ENCODE measurements at regions not wholly inside any gene's neighbourhood (a gene's known extent, or its start where the extent isn't known, plus 50 kb on each side); places are given as distances from the start of the nearest gene placed in this dataset.

- no TSS peak for BruUV-seq (replicated peaks)
- no peak overlapping the region for H2AFZ ChIP-seq (ENCODE audit: low read depth, low read length)
- intact Hi-C loops (cut with micrococcal nuclease) = no loop called here
- no peaks in the 10 kb centered on the region for H3K9me3 ChIP-seq (replicated peaks; ENCODE audit: control insufficient read depth, insufficient read depth, low read length)
- POLR2A ChIA-PET = no interaction called here
- H3K9ac ChIP-seq (replicated peaks; ENCODE audit: extremely low read depth, insufficient read depth, low read length) = no peak overlapping the region
- no peak overlapping the region for H3K4me2 ChIP-seq (ENCODE audit: insufficient read depth, low read length)
- dilution Hi-C loops (cut with MboI; ENCODE audit: extremely low pct_ligation_motif_present, low sequenced_read_pairs) = no loop called here
- H3K36me3 ChIP-seq (ENCODE audit: control insufficient read depth in 2 of 2, extremely low read depth in 1 of 2, insufficient read depth in 2 of 2, low read length in 2 of 2) = no peaks in the 10 kb centered on the region
- DNase-seq (ENCODE audit: low read depth, low spot score) (no peak), FAIRE-seq (no peak)
- CTCF ChIA-PET = interaction anchor here (0.7 to 1.4 kb wide), 3 partner anchors 70 to 1047 kb away, joined by 3 to 4 read pairs (median 4); no protein-coding TSS in a partner anchor
- no peaks in the 10 kb centered on the region for H4K20me1 ChIP-seq (replicated peaks; ENCODE audit: control insufficient read depth, extremely low read depth, insufficient read depth, low read length)
- no peaks in the 10 kb centered on the region for H3K4me1 ChIP-seq (ENCODE audit: control insufficient read depth, extremely low read depth, insufficient read depth, low read length)
- H3K9me1 ChIP-seq (replicated peaks; ENCODE audit: control insufficient read depth, extremely low read depth, insufficient read depth, low read length) = no peaks in the 10 kb centered on the region
- no peak for TF ChIP-seq JUN (IDR thresholded peaks at IDR 0.05; ENCODE audit: borderline replicate concordance, insufficient read depth, insufficient read length, low read depth)
- no peak overlapping the region for H3K27ac ChIP-seq (ENCODE audit: insufficient read depth, low read depth, low read length)
- H3K4me3 ChIP-seq (replicated peaks in 1 of 3; ENCODE audit: insufficient read depth in 1 of 3, low read depth in 1 of 3, low read length in 3 of 3) = no peak overlapping the region
- no peaks in the 10 kb centered on the region for H3K79me2 ChIP-seq (ENCODE audit: control insufficient read depth, insufficient read depth, low read length)
- peaks cover 3 to 9% of the 10 kb centered on the region in 2 experiments for H3K27me3 ChIP-seq (ENCODE audit: control insufficient read depth in 2 of 2, insufficient read depth in 2 of 2, low read length in 2 of 2)
These were observed 147.0 kb upstream of the NOCT start for GRCh38 chr4:138868562-138868961.

GRCh38 chr4:138867404-138867803, 148.2 kb upstream of the NOCT start:
- Histone ChIP-seq H3K9ac (replicated peaks; ENCODE audit: extremely low read depth, insufficient read depth, low read length) (no peak overlapping the region), H3K27ac (ENCODE audit: insufficient read depth, low read depth, low read length) (no peak overlapping the region), H2AFZ (ENCODE audit: low read depth, low read length) (no peak overlapping the region), H3K9me1 (replicated peaks; ENCODE audit: control insufficient read depth, extremely low read depth, insufficient read depth, low read length) (no peaks in the 10 kb centered on the region), H3K79me2 (ENCODE audit: control insufficient read depth, insufficient read depth, low read length) (no peaks in the 10 kb centered on the region), H3K4me3 (replicated peaks in 1 of 3; ENCODE audit: insufficient read depth in 1 of 3, low read depth in 1 of 3, low read length in 3 of 3) (no peak overlapping the region), H3K9me3 (replicated peaks; ENCODE audit: control insufficient read depth, insufficient read depth, low read length) (no peaks in the 10 kb centered on the region), H3K36me3 (ENCODE audit: control insufficient read depth in 2 of 2, extremely low read depth in 1 of 2, insufficient read depth in 2 of 2, low read length in 2 of 2) (no peaks in the 10 kb centered on the region), H4K20me1 (replicated peaks; ENCODE audit: control insufficient read depth, extremely low read depth, insufficient read depth, low read length) (no peaks in the 10 kb centered on the region), H3K27me3 (ENCODE audit: control insufficient read depth in 2 of 2, insufficient read depth in 2 of 2, low read length in 2 of 2) (peaks cover 7 to 10% of the 10 kb centered on the region in 2 experiments), H3K4me2 (ENCODE audit: insufficient read depth, low read length) (no peak overlapping the region), H3K4me1 (ENCODE audit: control insufficient read depth, extremely low read depth, insufficient read depth, low read length) (no peaks in the 10 kb centered on the region)
- CTCF ChIA-PET = no interaction called here
- intact Hi-C loops (cut with micrococcal nuclease) (no loop called here), dilution Hi-C loops (cut with MboI; ENCODE audit: extremely low pct_ligation_motif_present, low sequenced_read_pairs) (no loop called here)
- TF ChIP-seq POLR2A (IDR thresholded peaks at IDR 0.05; ENCODE audit: low read depth, low read length) = no peak
- TF ChIP-seq POLR2AphosphoS5 (IDR thresholded peaks at IDR 0.05; ENCODE audit: insufficient read depth, low read depth, low read length) = no peak
- TF ChIP-seq MAX (IDR thresholded peaks at IDR 0.05; ENCODE audit: insufficient read depth, insufficient read length) = no peak
- TF ChIP-seq EZH2 (IDR thresholded peaks at IDR 0.05; ENCODE audit: borderline replicate concordance, low read depth, low read length, severe bottlenecking) = no peak
- TF ChIP-seq FOS (IDR thresholded peaks at IDR 0.05; ENCODE audit: borderline replicate concordance, insufficient read depth, low read length) = no peak
- no peak for TF ChIP-seq JUN (IDR thresholded peaks at IDR 0.05; ENCODE audit: borderline replicate concordance, insufficient read depth, insufficient read length, low read depth)
- no peak for TF ChIP-seq GATA2 (IDR thresholded peaks at IDR 0.05; ENCODE audit: insufficient read depth, insufficient read length, low read depth, low read length)
- TF ChIP-seq, protein P1, sequence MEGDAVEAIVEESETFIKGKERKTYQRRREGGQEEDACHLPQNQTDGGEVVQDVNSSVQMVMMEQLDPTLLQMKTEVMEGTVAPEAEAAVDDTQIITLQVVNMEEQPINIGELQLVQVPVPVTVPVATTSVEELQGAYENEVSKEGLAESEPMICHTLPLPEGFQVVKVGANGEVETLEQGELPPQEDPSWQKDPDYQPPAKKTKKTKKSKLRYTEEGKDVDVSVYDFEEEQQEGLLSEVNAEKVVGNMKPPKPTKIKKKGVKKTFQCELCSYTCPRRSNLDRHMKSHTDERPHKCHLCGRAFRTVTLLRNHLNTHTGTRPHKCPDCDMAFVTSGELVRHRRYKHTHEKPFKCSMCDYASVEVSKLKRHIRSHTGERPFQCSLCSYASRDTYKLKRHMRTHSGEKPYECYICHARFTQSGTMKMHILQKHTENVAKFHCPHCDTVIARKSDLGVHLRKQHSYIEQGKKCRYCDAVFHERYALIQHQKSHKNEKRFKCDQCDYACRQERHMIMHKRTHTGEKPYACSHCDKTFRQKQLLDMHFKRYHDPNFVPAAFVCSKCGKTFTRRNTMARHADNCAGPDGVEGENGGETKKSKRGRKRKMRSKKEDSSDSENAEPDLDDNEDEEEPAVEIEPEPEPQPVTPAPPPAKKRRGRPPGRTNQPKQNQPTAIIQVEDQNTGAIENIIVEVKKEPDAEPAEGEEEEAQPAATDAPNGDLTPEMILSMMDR (IDR thresholded peaks at IDR 0.05; ENCODE audit: extremely low read depth in 1 of 2, insufficient read depth in 1 of 2, low read depth in 1 of 2, low read length in 2 of 2) = no peak
- no peak for TF ChIP-seq MYC (IDR thresholded peaks at IDR 0.05; ENCODE audit: low read depth, low read length)
- FAIRE-seq (no peak), DNase-seq (ENCODE audit: low read depth, low spot score) (no peak)
- no TSS peak for BruUV-seq (replicated peaks)
- POLR2A ChIA-PET = no interaction called here
